Umbilical cord (tissue), 1 donor: ENCODE measurements at regions not wholly inside any gene's neighbourhood (a gene's known extent, or its start where the extent isn't known, plus 50 kb on each side); places are given as distances from the start of the nearest gene placed in this dataset.
"Not testable (repeated sequence)": the region's sequence is repeated elsewhere in the genome, so short reads cannot be mapped to it uniquely, and the experiment has no call there.

Source experiments
- DNase-seq: peaks from one replicate; pipeline ENCODE4 v3.0.0-alpha.2; 2015; ENCODE audit warnings: low spot score

GRCh38 chr6:19976411-19977129 lies 139.4 kb downstream of the ID4 start:
- DNase-seq, result no peak

- DNase-seq, result no peak
These were observed 141.9 kb downstream of the ID4 start for GRCh38 chr6:19979059-19979458.

- DNase-seq, result no peak
These were observed 142.8 kb downstream of the ID4 start for GRCh38 chr6:19979986-19980385.

- no peak for DNase-seq
These were observed 146.2 kb downstream of the ID4 start for GRCh38 chr6:19983374-19983773.

GRCh38 chr6:19986691-19987438 lies 149.7 kb downstream of the ID4 start:
- no peak for DNase-seq

- DNase-seq, result peak; percentile 42
These were observed 151.4 kb downstream of the ID4 start for GRCh38 chr6:19988555-19988954.

- DNase-seq, result no peak
These were observed 154.0 kb downstream of the ID4 start for GRCh38 chr6:19991176-19991575.

- DNase-seq, result no peak
These were observed 157.7 kb downstream of the ID4 start for GRCh38 chr6:19994909-19995308.

GRCh38 chr6:19995575-19996257 lies 158.5 kb downstream of the ID4 start:
- DNase-seq, result no peak

GRCh38 chr6:19997104-19997503 lies 159.9 kb downstream of the ID4 start:
- no peak for DNase-seq

- no peak for DNase-seq
These were observed 161.4 kb downstream of the ID4 start for GRCh38 chr6:19998541-19998940.

- DNase-seq, result no peak
These were observed 162.4 kb downstream of the ID4 start for GRCh38 chr6:19999319-20000191.

GRCh38 chr6:20001286-20001685 lies 164.1 kb downstream of the ID4 start:
- DNase-seq, result no peak

GRCh38 chr6:20006037-20006436 lies 168.9 kb downstream of the ID4 start:
- DNase-seq, result no peak

- no peak for DNase-seq
These were observed 171.0 kb downstream of the ID4 start for GRCh38 chr6:20008131-20008530.

GRCh38 chr6:20013066-20013861 lies 176.1 kb downstream of the ID4 start:
- no peak for DNase-seq

- no peak for DNase-seq
These were observed 177.3 kb downstream of the ID4 start for GRCh38 chr6:20014508-20014907.

GRCh38 chr6:20020526-20020925 lies 183.4 kb downstream of the ID4 start:
- no peak for DNase-seq

GRCh38 chr6:20021795-20022194 lies 184.6 kb downstream of the ID4 start:
- DNase-seq, result no peak

GRCh38 chr6:20023549-20024315 lies 186.6 kb downstream of the ID4 start:
- DNase-seq, result not testable (repeated sequence)
